Ectodermal cell (in vitro differentiated cells): ENCODE measurements at regions not wholly inside any gene's neighbourhood (a gene's known extent, or its start where the extent isn't known, plus 50 kb on each side); places are given as distances from the start of the nearest gene placed in this dataset.

Experiments
- H3K27ac ChIP-seq: 2 replicates; pipeline ENCODE4 v1.7.0; 2013; ENCODE audit warnings: mild to moderate bottlenecking, low read depth, low read length; ENCODE audit not compliant: insufficient read depth, poor library complexity, severe bottlenecking
- H3K27me3 ChIP-seq: 2 replicates; pipeline ENCODE4 v1.7.0; 2013; ENCODE audit warnings: mild to moderate bottlenecking, low read length; ENCODE audit not compliant: insufficient read depth, control insufficient read depth, poor library complexity, severe bottlenecking
- H3K36me3 ChIP-seq: one replicate; pipeline ENCODE4 v1.7.0; 2013; ENCODE audit warnings: low read length; ENCODE audit not compliant: control insufficient read depth, insufficient read depth
- H3K4me1 ChIP-seq: one replicate; pipeline ENCODE4 v1.7.0; 2013; ENCODE audit warnings: low read length; ENCODE audit not compliant: control insufficient read depth, insufficient read depth
- H3K4me3 ChIP-seq: 2 replicates; pipeline ENCODE4 v1.7.0; 2013; ENCODE audit warnings: low read depth, low read length, control low read depth; ENCODE audit not compliant: insufficient read depth
- H3K9me3 ChIP-seq: 2 replicates; pipeline ENCODE4 v1.7.0; 2013; ENCODE audit warnings: mild to moderate bottlenecking, low read length, moderate library complexity; ENCODE audit not compliant: control insufficient read depth
- WGBS, 2 experiments: methylation state at CpG; one replicate each; pipeline ENCODE4 v1.1.7; 2013; ENCODE audit warnings: missing lambda C conversion rate in 2 of 2; 5-methylcytosine and 5-hydroxymethylcytosine counted together

GRCh38 chr18:78818495-78818894 lies 161.1 kb upstream of the SALL3 start:
- Histone ChIP-seq H3K36me3 (no peaks in the 10 kb centered on the region), H3K27me3 (peaks cover 22% of the 10 kb centered on the region), H3K4me1 (peaks cover 13% of the 10 kb centered on the region), H3K9me3 (no peaks in the 10 kb centered on the region), H3K27ac (no peak overlapping the region), H3K4me3 (no peak overlapping the region)
- WGBS, 2 experiments, result 93 to 97% methylated on average over 5 of the region's 5 CpGs

- H3K27ac ChIP-seq, result no peak overlapping the region
- H3K4me3 ChIP-seq, result no peak overlapping the region
- no peaks in the 10 kb centered on the region for H3K9me3 ChIP-seq
- H3K36me3 ChIP-seq, result no peaks in the 10 kb centered on the region
- peaks cover 10% of the 10 kb centered on the region for H3K4me1 ChIP-seq
- 89 to 100% methylated on average over 2 of the region's 2 CpGs for WGBS, 2 experiments
- H3K27me3 ChIP-seq, result peaks cover 21% of the 10 kb centered on the region
Observed at GRCh38 chr18:78818961-78819360, 160.7 kb upstream of the SALL3 start.

- Histone ChIP-seq H3K9me3 (no peaks in the 10 kb centered on the region), H3K27ac (no peak overlapping the region), H3K27me3 (peaks cover 8% of the 10 kb centered on the region), H3K4me1 (peaks cover 3% of the 10 kb centered on the region), H3K4me3 (no peak overlapping the region), H3K36me3 (no peaks in the 10 kb centered on the region)
- whole genome bisulfite sequencing, 2 experiments, result 84% methylated on average over 14 of the region's 14 CpGs
Observed at GRCh38 chr18:78820161-78820834, 159.3 kb upstream of the SALL3 start.

- 90 to 91% methylated on average over 9 of the region's 9 CpGs for WGBS, 2 experiments
- no peak overlapping the region for H3K27ac ChIP-seq
- no peak overlapping the region for H3K4me3 ChIP-seq
- H3K36me3 ChIP-seq, result no peaks in the 10 kb centered on the region
- H3K4me1 ChIP-seq, result peaks cover 3% of the 10 kb centered on the region
- no peaks in the 10 kb centered on the region for H3K9me3 ChIP-seq
- H3K27me3 ChIP-seq, result no peaks in the 10 kb centered on the region
Observed at GRCh38 chr18:78821396-78821795, 158.2 kb upstream of the SALL3 start.

- WGBS, 2 experiments, result 93 to 94% methylated on average over 26 to 27 of the region's 27 CpGs
Observed at GRCh38 chr18:78822171-78822948, 157.3 kb upstream of the SALL3 start.

GRCh38 chr18:78822949-78823285 lies 156.7 kb upstream of the SALL3 start:
- Histone ChIP-seq H3K27ac (no peak overlapping the region), H3K36me3 (no peaks in the 10 kb centered on the region), H3K4me3 (no peak overlapping the region), H3K9me3 (no peaks in the 10 kb centered on the region), H3K4me1 (peaks cover 5% of the 10 kb centered on the region), H3K27me3 (no peaks in the 10 kb centered on the region)
- 88 to 89% methylated on average over 15 of the region's 15 CpGs for WGBS, 2 experiments

More at GRCh38 chr18:78822171-78822948, 157.3 kb upstream of the SALL3 start:
- no peaks in the 10 kb centered on the region for H3K9me3 ChIP-seq
- peaks cover 3% of the 10 kb centered on the region for H3K4me1 ChIP-seq
- H3K36me3 ChIP-seq, result no peaks in the 10 kb centered on the region
- H3K27me3 ChIP-seq, result no peaks in the 10 kb centered on the region
- H3K27ac ChIP-seq, result no peak overlapping the region
- no peak overlapping the region for H3K4me3 ChIP-seq

- Histone ChIP-seq H3K27ac (no peak overlapping the region), H3K27me3 (no peaks in the 10 kb centered on the region), H3K4me3 (no peak overlapping the region), H3K9me3 (no peaks in the 10 kb centered on the region), H3K36me3 (no peaks in the 10 kb centered on the region), H3K4me1 (peaks cover 14% of the 10 kb centered on the region)
- WGBS, 2 experiments, result 95 to 100% methylated on average over 6 of the region's 6 CpGs
Observed at GRCh38 chr18:78825168-78825567, 154.4 kb upstream of the SALL3 start.

- Histone ChIP-seq H3K27me3 (no peaks in the 10 kb centered on the region), H3K27ac (no peak overlapping the region), H3K9me3 (no peaks in the 10 kb centered on the region), H3K4me1 (peaks cover 10% of the 10 kb centered on the region), H3K36me3 (no peaks in the 10 kb centered on the region), H3K4me3 (no peak overlapping the region)
- WGBS, 2 experiments, result 91 to 93% methylated on average over 4 of the region's 4 CpGs
Observed at GRCh38 chr18:78826631-78827030, 153.0 kb upstream of the SALL3 start.

GRCh38 chr18:78827141-78827540 lies 152.5 kb upstream of the SALL3 start:
- 96 to 97% methylated on average over 10 of the region's 10 CpGs for WGBS, 2 experiments
- H3K4me1 ChIP-seq, result peaks cover 10% of the 10 kb centered on the region
- no peak overlapping the region for H3K27ac ChIP-seq
- H3K4me3 ChIP-seq, result no peak overlapping the region
- H3K9me3 ChIP-seq, result no peaks in the 10 kb centered on the region
- H3K36me3 ChIP-seq, result no peaks in the 10 kb centered on the region
- no peaks in the 10 kb centered on the region for H3K27me3 ChIP-seq

GRCh38 chr18:78828131-78828530 lies 151.5 kb upstream of the SALL3 start:
- Histone ChIP-seq H3K4me1 (peaks cover 10% of the 10 kb centered on the region), H3K4me3 (no peak overlapping the region), H3K27me3 (no peaks in the 10 kb centered on the region), H3K9me3 (no peaks in the 10 kb centered on the region), H3K36me3 (no peaks in the 10 kb centered on the region), H3K27ac (no peak overlapping the region)
- 58 to 63% methylated on average over 3 of the region's 3 CpGs for WGBS, 2 experiments
